Natural killer cell (primary cell): ENCODE measurements at regions not wholly inside any gene's neighbourhood (a gene's known extent, or its start where the extent isn't known, plus 50 kb on each side); places are given as distances from the start of the nearest gene placed in this dataset.

Source experiments
- ATAC-seq, 3 donors: fragments of 150-1000 bp in 2 of 3; fragments of 200-7000 bp in 1 of 3; cut with Tn5 transposase; 1 replicate in 1 of 3; 2 replicates in 2 of 3; pipeline ENCODE4 v1.10.0; 2021; ENCODE audit warnings: mild to moderate bottlenecking in 2 of 3, moderate library complexity in 2 of 3
- DNase-seq, 2 donors: peaks; one replicate each; pipeline versions ENCODE4 v3.0.0 to v3.0.0-alpha.2; 2013 to 2021; ENCODE audit warnings: mixed read lengths in 1 of 2
- H3K27ac ChIP-seq: one replicate; pipeline ENCODE4 v1.5.1; 2013; ENCODE audit warnings: mild to moderate bottlenecking, low read length
- H3K27me3 ChIP-seq: one replicate; pipeline ENCODE4 v1.6.1; 2013; ENCODE audit warnings: low read length; ENCODE audit not compliant: control insufficient read depth, insufficient read depth
- H3K36me3 ChIP-seq: one replicate; pipeline ENCODE4 v1.6.1; 2013; ENCODE audit warnings: low read length; ENCODE audit not compliant: control insufficient read depth, insufficient read depth
- H3K4me1 ChIP-seq: one replicate; pipeline ENCODE4 v1.6.1; 2013; ENCODE audit warnings: low read length; ENCODE audit not compliant: control insufficient read depth, insufficient read depth
- H3K4me3 ChIP-seq: one replicate; pipeline ENCODE4 v1.5.1; 2013; ENCODE audit warnings: low read length
- H3K9me3 ChIP-seq: one replicate; pipeline ENCODE4 v1.6.1; 2013; ENCODE audit warnings: low read length; ENCODE audit not compliant: control insufficient read depth, insufficient read depth
- H3K27ac Mint-ChIP-seq, 2 donors: one replicate each; pipeline ENCODE4 v1.8.0; 2022; ENCODE audit warnings: mild to moderate bottlenecking in 2 of 2, mixed read lengths in 2 of 2, moderate library complexity in 1 of 2
- H3K27me3 Mint-ChIP-seq, 2 donors: one replicate each; pipeline ENCODE4 v1.8.0; 2022; ENCODE audit warnings: low read depth in 2 of 2, mixed read lengths in 2 of 2
- H3K36me3 Mint-ChIP-seq: one replicate; pipeline ENCODE4 v1.8.0; 2022; ENCODE audit warnings: mixed read lengths
- H3K4me1 Mint-ChIP-seq, 2 donors: one replicate each; pipeline ENCODE4 v1.8.0; 2022; ENCODE audit warnings: mixed read lengths in 2 of 2
- H3K4me3 Mint-ChIP-seq: one replicate; pipeline ENCODE4 v1.8.0; 2022; ENCODE audit warnings: mild to moderate bottlenecking, moderate library complexity, mixed read lengths
- H3K9me3 Mint-ChIP-seq, 2 donors: one replicate each; pipeline ENCODE4 v1.8.0; 2022; ENCODE audit warnings: mixed read lengths in 2 of 2
- WGBS: methylation state at CpG from one replicate; pipeline ENCODE4 v1.1.7; 2013; ENCODE audit warnings: missing lambda C conversion rate; ENCODE audit not compliant: insufficient coverage; 5-methylcytosine and 5-hydroxymethylcytosine counted together
- intact Hi-C: fragments of 100-400 bp; cut with micrococcal nuclease; formaldehyde crosslinking; loops from one replicate; pipeline ENCODE4 v1.14.2; 2022
- TF ChIP-seq, protein P1 (sequence below): fragments of 200-600 bp; IDR thresholded peaks from one replicate; pipeline ENCODE4 v1.8.0; 2022; ENCODE audit warnings: antibody characterized with exemption

DNA sequence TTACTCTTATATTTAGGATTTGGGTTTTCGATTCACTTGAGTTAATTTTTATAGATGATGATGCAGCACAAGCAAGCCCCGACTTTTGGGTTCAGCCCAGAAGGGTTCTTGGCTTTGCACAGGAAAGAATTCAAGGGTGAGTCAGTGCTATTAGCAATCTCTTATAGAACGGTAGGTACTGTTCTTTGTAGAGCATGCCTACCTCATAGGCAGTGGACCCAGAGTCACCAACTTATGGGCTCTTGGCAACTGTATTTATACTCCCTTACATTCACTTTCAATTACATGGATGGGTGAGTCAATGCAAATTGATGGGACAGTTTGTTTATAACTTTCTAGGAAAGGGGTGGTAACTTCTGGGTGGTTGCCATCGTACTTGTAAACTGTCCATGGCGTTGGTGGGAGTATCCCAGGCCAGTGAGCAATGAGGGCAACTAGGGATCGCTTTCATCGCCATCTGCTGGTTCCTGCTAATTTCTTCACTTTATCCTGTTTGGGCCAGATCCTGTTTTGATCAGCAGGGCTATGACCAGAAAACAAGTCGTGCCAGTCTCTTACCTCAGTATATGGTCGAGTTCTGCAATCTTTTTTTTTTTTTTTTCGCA, 362.6 kb downstream of the CNTNAP4 start:
- intact Hi-C loops = no loop called here
- H3K9me3 ChIP-seq = peaks cover 3% of the 10 kb centered on the region
- Mint-ChIP-seq H3K36me3 (no peaks in the 10 kb centered on the region), H3K27ac (no peak overlapping the region), H3K4me1 (no peaks in the 10 kb centered on the region), H3K27me3 (no peaks in the 10 kb centered on the region), H3K4me3 (no peak overlapping the region), H3K9me3 (peaks cover 4 to 12% of the 10 kb centered on the region in 2 donors)
- H3K4me3 ChIP-seq = no peak overlapping the region
- H3K36me3 ChIP-seq = no peaks in the 10 kb centered on the region
- no peak overlapping the region for H3K27ac ChIP-seq
- DNase-seq (no peak), ATAC-seq (no peak)
- WGBS = 78% methylated on average over 9 of the region's 10 CpGs
- TF ChIP-seq, protein P1, sequence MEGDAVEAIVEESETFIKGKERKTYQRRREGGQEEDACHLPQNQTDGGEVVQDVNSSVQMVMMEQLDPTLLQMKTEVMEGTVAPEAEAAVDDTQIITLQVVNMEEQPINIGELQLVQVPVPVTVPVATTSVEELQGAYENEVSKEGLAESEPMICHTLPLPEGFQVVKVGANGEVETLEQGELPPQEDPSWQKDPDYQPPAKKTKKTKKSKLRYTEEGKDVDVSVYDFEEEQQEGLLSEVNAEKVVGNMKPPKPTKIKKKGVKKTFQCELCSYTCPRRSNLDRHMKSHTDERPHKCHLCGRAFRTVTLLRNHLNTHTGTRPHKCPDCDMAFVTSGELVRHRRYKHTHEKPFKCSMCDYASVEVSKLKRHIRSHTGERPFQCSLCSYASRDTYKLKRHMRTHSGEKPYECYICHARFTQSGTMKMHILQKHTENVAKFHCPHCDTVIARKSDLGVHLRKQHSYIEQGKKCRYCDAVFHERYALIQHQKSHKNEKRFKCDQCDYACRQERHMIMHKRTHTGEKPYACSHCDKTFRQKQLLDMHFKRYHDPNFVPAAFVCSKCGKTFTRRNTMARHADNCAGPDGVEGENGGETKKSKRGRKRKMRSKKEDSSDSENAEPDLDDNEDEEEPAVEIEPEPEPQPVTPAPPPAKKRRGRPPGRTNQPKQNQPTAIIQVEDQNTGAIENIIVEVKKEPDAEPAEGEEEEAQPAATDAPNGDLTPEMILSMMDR = no peak
- no peaks in the 10 kb centered on the region for H3K27me3 ChIP-seq
- no peaks in the 10 kb centered on the region for H3K4me1 ChIP-seq

DNA sequence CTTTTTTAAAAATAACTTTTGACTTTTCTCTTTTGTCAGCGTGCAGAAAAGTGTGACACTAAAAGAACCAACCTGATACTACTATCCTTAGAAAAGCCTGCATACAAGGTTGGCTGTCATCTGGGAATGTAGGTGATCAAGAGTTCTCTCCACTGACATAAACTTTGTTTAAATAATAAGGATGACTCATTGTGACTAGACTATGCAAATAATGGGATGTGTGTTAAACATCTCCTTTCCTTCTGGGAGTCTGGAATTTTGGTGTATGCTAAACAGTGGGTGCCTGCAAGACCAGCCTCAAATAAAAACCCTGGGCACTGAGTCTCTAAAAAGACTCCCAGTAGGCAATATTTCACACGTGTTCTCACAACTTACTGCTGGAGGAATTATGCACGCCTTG, 373.4 kb downstream of the CNTNAP4 start:
- Histone ChIP-seq H3K36me3 (no peaks in the 10 kb centered on the region), H3K9me3 (no peaks in the 10 kb centered on the region), H3K27ac (no peak overlapping the region), H3K27me3 (no peaks in the 10 kb centered on the region), H3K4me1 (no peaks in the 10 kb centered on the region), H3K4me3 (no peak overlapping the region)
- TF ChIP-seq, protein P1 = no peak
- Mint-ChIP-seq H3K9me3 (peaks cover 9 to 10% of the 10 kb centered on the region in 2 donors), H3K27ac (no peak overlapping the region), H3K4me1 (no peaks in the 10 kb centered on the region), H3K36me3 (no peaks in the 10 kb centered on the region), H3K27me3 (no peaks in the 10 kb centered on the region), H3K4me3 (no peak overlapping the region)
- intact Hi-C loops = no loop called here
- DNase-seq (no peak), ATAC-seq (no peak)
- WGBS = 91% methylated on average over 2 of the region's 3 CpGs

DNA sequence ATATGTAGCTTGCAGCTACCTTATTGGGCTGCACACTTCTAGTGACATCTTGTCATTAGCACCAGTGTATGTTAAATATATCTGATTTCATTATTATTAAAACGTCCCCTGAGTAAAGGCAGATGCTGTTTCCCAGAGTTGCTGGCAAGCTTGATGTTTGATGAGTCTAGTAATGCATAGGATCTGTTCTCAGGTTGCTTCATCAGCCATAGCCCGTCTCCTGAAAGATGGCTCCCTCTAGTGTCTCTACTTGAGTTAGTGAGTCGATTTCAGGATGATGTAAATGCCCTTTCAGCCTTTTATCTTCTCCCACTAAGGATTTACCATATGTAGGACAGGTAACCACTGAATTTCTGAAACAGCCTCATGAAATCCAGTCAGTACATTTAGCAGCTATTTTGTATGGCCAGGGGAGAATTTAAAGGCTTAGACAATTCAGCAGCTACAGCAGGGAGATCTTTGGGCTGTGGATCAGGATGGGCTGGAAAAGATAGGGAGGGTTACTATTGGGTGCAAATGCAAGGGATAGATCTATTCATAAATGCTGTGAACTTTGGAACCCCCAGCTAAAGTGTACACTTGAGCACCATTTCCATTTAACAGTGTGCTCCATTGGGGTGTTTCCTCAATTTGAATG, 376.3 kb downstream of the CNTNAP4 start:
- Mint-ChIP-seq H3K9me3 (peaks cover 3 to 6% of the 10 kb centered on the region in 2 donors), H3K36me3 (no peaks in the 10 kb centered on the region), H3K4me3 (no peak overlapping the region), H3K27ac (no peak overlapping the region), H3K4me1 (no peaks in the 10 kb centered on the region), H3K27me3 (no peaks in the 10 kb centered on the region)
- TF ChIP-seq, protein P1 = no peak
- Histone ChIP-seq H3K4me1 (no peaks in the 10 kb centered on the region), H3K36me3 (no peaks in the 10 kb centered on the region), H3K9me3 (no peaks in the 10 kb centered on the region), H3K27ac (no peak overlapping the region), H3K4me3 (no peak overlapping the region), H3K27me3 (no peaks in the 10 kb centered on the region)
- intact Hi-C loops = no loop called here
- 33% methylated on average over 1 of the region's 3 CpGs for WGBS
- DNase-seq = no peak
- ATAC-seq = no peak
